WTC11 (cell line): ENCODE measurements at regions not wholly inside any gene's neighbourhood (a gene's known extent, or its start where the extent isn't known, plus 50 kb on each side); places are given as distances from the start of the nearest gene placed in this dataset.

Experiments
- ATAC-seq: fragments of 200-7000 bp; cut with Tn5 transposase; 2 replicates; pipeline ENCODE4 v1.10.0; 2021; ENCODE audit warnings: mild to moderate bottlenecking, moderate library complexity
- CTCF ChIA-PET: fragments of 300-600 bp; sonication (Branson Sonifier 250); formaldehyde crosslinking; loops from one replicate; lab custom pipeline; 2021; ENCODE audit warnings: antibody characterized with exemption; lab: Charles Lee
- POLR2A ChIA-PET: fragments of 350-600 bp; sonication (Branson Sonifier 250); formaldehyde crosslinking; loops from one replicate; lab custom pipeline; 2021; ENCODE audit warnings: antibody characterized with exemption; lab: Charles Lee
- DNase-seq: peaks from one replicate; pipeline ENCODE4 v3.0.0; 2021; ENCODE audit warnings: low spot score
- H3K27ac Mint-ChIP-seq: 2 replicates; pipeline ENCODE4 v1.8.0; 2021; ENCODE audit warnings: mixed read lengths
- H3K27me3 Mint-ChIP-seq: 2 replicates; pipeline ENCODE4 v1.8.0; 2021; ENCODE audit warnings: low read depth, mild to moderate bottlenecking, moderate library complexity, mixed read lengths
- H3K36me3 Mint-ChIP-seq: 2 replicates; pipeline ENCODE4 v1.8.0; 2021; ENCODE audit warnings: mixed read lengths
- H3K4me1 Mint-ChIP-seq: 2 replicates; pipeline ENCODE4 v1.8.0; 2022; ENCODE audit warnings: mixed read lengths
- H3K4me3 Mint-ChIP-seq: 2 replicates; pipeline ENCODE4 v1.8.0; 2021; ENCODE audit warnings: mild to moderate bottlenecking, moderate library complexity, mixed read lengths
- H3K9me3 Mint-ChIP-seq: 2 replicates; pipeline ENCODE4 v1.8.0; 2021; ENCODE audit warnings: mixed read lengths
- ARID4B ChIP-seq: sonication (generic); formaldehyde crosslinking; IDR thresholded peaks from 2 replicates; pipeline ENCODE4 v1.8.0; 2023; ENCODE audit warnings: missing genetic modification reagents, mild to moderate bottlenecking, borderline replicate concordance
- CBFB ChIP-seq: sonication (generic); formaldehyde crosslinking; IDR thresholded peaks from 2 replicates; pipeline ENCODE4 v1.8.1; 2022; ENCODE audit warnings: mild to moderate bottlenecking, low read depth, missing genetic modification reagents
- ERG ChIP-seq: fragments of 250-450 bp; sonication (Bioruptor Pico); IDR thresholded peaks from 2 replicates; pipeline ENCODE4 v1.8.0; 2021; ENCODE audit warnings: mild to moderate bottlenecking
- GTF2I ChIP-seq: fragments of 250-450 bp; sonication (Bioruptor Pico); conservative IDR thresholded peaks from 2 replicates; pipeline ENCODE4 v1.4.0; 2021; ENCODE audit warnings: mild to moderate bottlenecking
- HMGA2 ChIP-seq: fragments of 250-450 bp; sonication (Bioruptor Pico); IDR thresholded peaks from 2 replicates; pipeline ENCODE4 v1.4.0; 2021; ENCODE audit warnings: mild to moderate bottlenecking, moderate library complexity
- JAZF1 ChIP-seq: fragments of 250-450 bp; sonication (Bioruptor Pico); IDR thresholded peaks from 2 replicates; pipeline ENCODE4 v1.9.0; 2021; ENCODE audit warnings: moderate library complexity, mild to moderate bottlenecking, inconsistent platforms
- MLX ChIP-seq: sonication (generic); formaldehyde crosslinking; IDR thresholded peaks from 2 replicates; pipeline ENCODE4 v1.8.1; 2023; ENCODE audit warnings: mild to moderate bottlenecking, missing genetic modification reagents, moderate library complexity
- NR2C2 ChIP-seq: sonication (generic); formaldehyde crosslinking; IDR thresholded peaks from 2 replicates; pipeline ENCODE4 v1.8.0; 2022; ENCODE audit warnings: mild to moderate bottlenecking, missing genetic modification reagents
- PRDM15 ChIP-seq: sonication (generic); formaldehyde crosslinking; IDR thresholded peaks from 2 replicates; pipeline ENCODE4 v1.8.0; 2022; ENCODE audit warnings: missing genetic modification reagents
- RELA ChIP-seq: sonication (generic); formaldehyde crosslinking; IDR thresholded peaks from 2 replicates; pipeline ENCODE4 v1.8.1; 2022; ENCODE audit warnings: missing genetic modification reagents, mild to moderate bottlenecking, borderline replicate concordance
- RORB ChIP-seq: fragments of 250-450 bp; sonication (Bioruptor Pico); IDR thresholded peaks from 2 replicates; pipeline ENCODE4 v1.9.0; 2021; ENCODE audit warnings: mild to moderate bottlenecking
- SMAD3 ChIP-seq: sonication (generic); formaldehyde crosslinking; IDR thresholded peaks from 2 replicates; pipeline ENCODE4 v1.8.0; 2022; ENCODE audit warnings: missing genetic modification reagents, mild to moderate bottlenecking, borderline replicate concordance
- TEAD4 ChIP-seq: sonication (generic); formaldehyde crosslinking; IDR thresholded peaks from 2 replicates; pipeline ENCODE4 v1.8.0; 2022; ENCODE audit warnings: mild to moderate bottlenecking, missing genetic modification reagents
- ZBTB21 ChIP-seq: sonication (generic); formaldehyde crosslinking; IDR thresholded peaks from 2 replicates; pipeline ENCODE4 v1.8.1; 2023; ENCODE audit warnings: mild to moderate bottlenecking, missing genetic modification reagents, borderline replicate concordance
- ZNF232 ChIP-seq: sonication (generic); formaldehyde crosslinking; IDR thresholded peaks from 2 replicates; pipeline ENCODE4 v1.8.0; 2022; ENCODE audit warnings: mild to moderate bottlenecking, missing genetic modification reagents
- ZNF263 ChIP-seq: sonication (generic); formaldehyde crosslinking; IDR thresholded peaks from 2 replicates; pipeline ENCODE4 v1.8.1; 2022; ENCODE audit warnings: low read depth, mild to moderate bottlenecking, moderate library complexity, missing genetic modification reagents
- ZNF512 ChIP-seq: sonication (generic); formaldehyde crosslinking; IDR thresholded peaks from 2 replicates; pipeline ENCODE4 v1.8.1; 2022; ENCODE audit warnings: missing genetic modification reagents, borderline replicate concordance

GRCh38 chr14:105863296-105864108, 337.1 kb downstream of the TMEM121 start:
- ChIA-PET POLR2A (no interaction called here), CTCF (no interaction called here)
- Mint-ChIP-seq H3K27me3 (peaks cover 4% of the 10 kb centered on the region), H3K4me3 (no peak overlapping the region), H3K36me3 (peaks cover 44% of the 10 kb centered on the region), H3K4me1 (no peaks in the 10 kb centered on the region), H3K9me3 (peaks cover 32% of the 10 kb centered on the region), H3K27ac (no peak overlapping the region)
- DNase-seq = peak; percentile 3
- no peak for ATAC-seq
- no peak for TF ChIP-seq ZBTB21 (CRISPR knock-in tag)
- TF ChIP-seq SMAD3 (CRISPR knock-in tag) = no peak
- no peak for TF ChIP-seq ZNF512 (CRISPR knock-in tag)
- TF ChIP-seq ZNF232 (CRISPR knock-in tag) = no peak
- TF ChIP-seq GTF2I (CRISPR knock-in tag) = no peak
- no peak for TF ChIP-seq ERG
- TF ChIP-seq JAZF1 = no peak
- TF ChIP-seq ARID4B (CRISPR knock-in tag) = no peak
- TF ChIP-seq ZNF263 (CRISPR knock-in tag) = no peak
- TF ChIP-seq RELA = no peak
- TF ChIP-seq PRDM15 = no peak
- no peak for TF ChIP-seq HMGA2
- TF ChIP-seq NR2C2 (CRISPR knock-in tag) = no peak
- no peak for TF ChIP-seq MLX (CRISPR knock-in tag)
- TF ChIP-seq RORB (CRISPR knock-in tag) = no peak
- no peak for TF ChIP-seq CBFB (CRISPR knock-in tag)
- no peak for TF ChIP-seq TEAD4 (CRISPR knock-in tag)
